ENCODE measurements at regions not wholly inside any gene's neighbourhood (a gene's known extent, or its start where the extent isn't known, plus 50 kb on each side); places are given as distances from the start of the nearest gene placed in this dataset.

- DNase-seq (ENCODE audit: low read depth in 2 of 2) = no peak
Measured at GRCh38 chr10:6342096-6342685, 139.5 kb downstream of the PFKFB3 start.

GRCh38 chr10:6343305-6344010 is 140.7 kb downstream of the PFKFB3 start:
- no peak for DNase-seq (ENCODE audit: low read depth in 2 of 2)

GRCh38 chr10:6345404-6345803 is 142.7 kb downstream of the PFKFB3 start:
- no peak for DNase-seq (ENCODE audit: low read depth in 2 of 2)

GRCh38 chr10:6346631-6347030 is 143.9 kb downstream of the PFKFB3 start:
- peak; percentile 1 to 7 for DNase-seq (ENCODE audit: low read depth in 2 of 2)

GRCh38 chr10:6347391-6347951 is 144.7 kb downstream of the PFKFB3 start:
- DNase-seq (ENCODE audit: low read depth in 2 of 2) = peak in 1 of 2 experiments; percentile 2

GRCh38 chr10:6348096-6348874 is 145.6 kb downstream of the PFKFB3 start:
- no peak for DNase-seq (ENCODE audit: low read depth in 2 of 2)

- no peak for DNase-seq (ENCODE audit: low read depth in 2 of 2)
Measured at GRCh38 chr10:6349846-6350535, 147.3 kb downstream of the PFKFB3 start.

GRCh38 chr10:6350609-6351008 is 147.9 kb downstream of the PFKFB3 start:
- DNase-seq (ENCODE audit: low read depth in 2 of 2) = no peak

GRCh38 chr10:6351495-6351894 is 148.8 kb downstream of the PFKFB3 start:
- no peak for DNase-seq (ENCODE audit: low read depth in 2 of 2)

GRCh38 chr10:6353526-6353925 is 150.8 kb downstream of the PFKFB3 start:
- DNase-seq (ENCODE audit: low read depth in 2 of 2) = no peak

GRCh38 chr10:6354168-6354772 is 151.5 kb downstream of the PFKFB3 start:
- DNase-seq (ENCODE audit: low read depth in 2 of 2) = no peak

- DNase-seq (ENCODE audit: low read depth in 2 of 2) = no peak
Measured at GRCh38 chr10:6356280-6356793, 153.6 kb downstream of the PFKFB3 start.

- DNase-seq (ENCODE audit: low read depth in 2 of 2) = no peak
Measured at GRCh38 chr10:6361869-6362268, 159.1 kb downstream of the PFKFB3 start.

GRCh38 chr10:6362879-6363278 is 160.1 kb downstream of the PFKFB3 start:
- DNase-seq (ENCODE audit: low read depth in 2 of 2) = no peak

GRCh38 chr10:6363511-6363910 is 160.8 kb downstream of the PFKFB3 start:
- DNase-seq (ENCODE audit: low read depth in 2 of 2) = no peak

- DNase-seq (ENCODE audit: low read depth in 2 of 2) = no peak
Measured at GRCh38 chr10:6364283-6364682, 161.6 kb downstream of the PFKFB3 start.

GRCh38 chr10:6364893-6365292 is 162.2 kb downstream of the PFKFB3 start:
- DNase-seq (ENCODE audit: low read depth in 2 of 2) = no peak

GRCh38 chr10:6365384-6365783 is 162.7 kb downstream of the PFKFB3 start:
- no peak for DNase-seq (ENCODE audit: low read depth in 2 of 2)

Data from fibroblast of skin of left biceps (primary cell).